ENCODE measurements at regions not wholly inside any gene's neighbourhood (a gene's known extent, or its start where the extent isn't known, plus 50 kb on each side); places are given as distances from the start of the nearest gene placed in this dataset.

DNA sequence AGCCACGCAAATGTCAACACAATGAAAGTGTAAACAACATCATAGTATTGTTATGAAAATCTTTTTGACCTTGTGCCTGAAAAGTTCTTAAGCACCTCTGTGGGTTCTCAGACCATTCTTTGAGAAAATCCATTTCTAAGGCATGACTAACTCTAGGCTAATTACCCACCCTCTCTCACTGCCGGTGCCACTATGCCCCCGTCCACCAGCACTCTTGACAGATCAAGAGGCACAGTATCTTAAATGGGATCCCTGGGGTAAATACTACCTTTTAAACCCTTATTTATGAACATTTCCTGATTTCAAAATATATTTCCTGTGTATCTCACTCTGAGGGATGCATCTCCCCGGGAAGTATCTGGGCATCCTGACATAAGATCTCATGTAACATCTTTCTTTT, 607.5 kb downstream of the METTL15 start:
- TF ChIP-seq, protein P1, sequence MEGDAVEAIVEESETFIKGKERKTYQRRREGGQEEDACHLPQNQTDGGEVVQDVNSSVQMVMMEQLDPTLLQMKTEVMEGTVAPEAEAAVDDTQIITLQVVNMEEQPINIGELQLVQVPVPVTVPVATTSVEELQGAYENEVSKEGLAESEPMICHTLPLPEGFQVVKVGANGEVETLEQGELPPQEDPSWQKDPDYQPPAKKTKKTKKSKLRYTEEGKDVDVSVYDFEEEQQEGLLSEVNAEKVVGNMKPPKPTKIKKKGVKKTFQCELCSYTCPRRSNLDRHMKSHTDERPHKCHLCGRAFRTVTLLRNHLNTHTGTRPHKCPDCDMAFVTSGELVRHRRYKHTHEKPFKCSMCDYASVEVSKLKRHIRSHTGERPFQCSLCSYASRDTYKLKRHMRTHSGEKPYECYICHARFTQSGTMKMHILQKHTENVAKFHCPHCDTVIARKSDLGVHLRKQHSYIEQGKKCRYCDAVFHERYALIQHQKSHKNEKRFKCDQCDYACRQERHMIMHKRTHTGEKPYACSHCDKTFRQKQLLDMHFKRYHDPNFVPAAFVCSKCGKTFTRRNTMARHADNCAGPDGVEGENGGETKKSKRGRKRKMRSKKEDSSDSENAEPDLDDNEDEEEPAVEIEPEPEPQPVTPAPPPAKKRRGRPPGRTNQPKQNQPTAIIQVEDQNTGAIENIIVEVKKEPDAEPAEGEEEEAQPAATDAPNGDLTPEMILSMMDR (IDR thresholded peaks at IDR 0.05; ENCODE audit: insufficient read depth, low read depth, low read length) = no peak
- no peak for TF ChIP-seq EZH2 (IDR thresholded peaks at IDR 0.05; ENCODE audit: insufficient read depth, low read length)
